ENCODE measurements at regions not wholly inside any gene's neighbourhood (a gene's known extent, or its start where the extent isn't known, plus 50 kb on each side); places are given as distances from the start of the nearest gene placed in this dataset.
"Not testable (repeated sequence)": the region's sequence is repeated elsewhere in the genome, so short reads cannot be mapped to it uniquely, and the experiment has no call there.

DNA sequence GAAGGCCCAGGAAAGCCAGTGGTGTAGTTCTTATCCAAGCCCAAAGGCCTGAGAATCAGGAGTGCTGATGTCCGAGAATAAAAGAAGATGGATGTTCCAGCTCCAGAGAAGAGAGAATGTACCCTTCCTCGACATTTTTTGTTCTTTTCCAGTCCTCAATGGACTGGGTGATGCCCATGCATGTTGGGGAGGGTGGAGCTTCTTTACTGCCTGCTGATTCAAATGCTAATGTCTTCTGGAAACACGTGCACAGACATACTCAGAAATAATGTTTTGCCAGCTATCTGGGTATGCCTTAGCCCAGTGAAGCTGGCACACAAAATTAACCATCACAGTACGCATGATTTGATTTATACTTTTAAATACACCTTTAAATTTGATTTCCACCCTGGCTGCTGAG, 61.5 kb upstream of the FOXE1 start:
- H3K4me1 Mint-ChIP-seq, result no peaks in the 10 kb centered on the region
- peaks cover 2% of the 10 kb centered on the region for H3K27me3 Mint-ChIP-seq
- no peaks in the 10 kb centered on the region for H3K36me3 Mint-ChIP-seq
- no peaks in the 10 kb centered on the region for H3K9me3 Mint-ChIP-seq
- H3K4me3 Mint-ChIP-seq, result no peak overlapping the region
- H3K27ac Mint-ChIP-seq, result no peak overlapping the region

- no peaks in the 10 kb centered on the region for H3K36me3 Mint-ChIP-seq
- no peak overlapping the region for H3K27ac Mint-ChIP-seq
- peaks cover 2% of the 10 kb centered on the region for H3K27me3 Mint-ChIP-seq
- no peaks in the 10 kb centered on the region for H3K9me3 Mint-ChIP-seq
- no peak overlapping the region for H3K4me3 Mint-ChIP-seq
- no peaks in the 10 kb centered on the region for H3K4me1 Mint-ChIP-seq
Observed at GRCh38 chr9:97793067-97793466, 60.0 kb upstream of the FOXE1 start.

GRCh38 chr9:97794666-97795065, 58.4 kb upstream of the FOXE1 start:
- no peaks in the 10 kb centered on the region for H3K36me3 Mint-ChIP-seq
- no peaks in the 10 kb centered on the region for H3K4me1 Mint-ChIP-seq
- H3K9me3 Mint-ChIP-seq, result no peaks in the 10 kb centered on the region
- no peaks in the 10 kb centered on the region for H3K27me3 Mint-ChIP-seq
- H3K4me3 Mint-ChIP-seq, result no peak overlapping the region
- H3K27ac Mint-ChIP-seq, result no peak overlapping the region

DNA sequence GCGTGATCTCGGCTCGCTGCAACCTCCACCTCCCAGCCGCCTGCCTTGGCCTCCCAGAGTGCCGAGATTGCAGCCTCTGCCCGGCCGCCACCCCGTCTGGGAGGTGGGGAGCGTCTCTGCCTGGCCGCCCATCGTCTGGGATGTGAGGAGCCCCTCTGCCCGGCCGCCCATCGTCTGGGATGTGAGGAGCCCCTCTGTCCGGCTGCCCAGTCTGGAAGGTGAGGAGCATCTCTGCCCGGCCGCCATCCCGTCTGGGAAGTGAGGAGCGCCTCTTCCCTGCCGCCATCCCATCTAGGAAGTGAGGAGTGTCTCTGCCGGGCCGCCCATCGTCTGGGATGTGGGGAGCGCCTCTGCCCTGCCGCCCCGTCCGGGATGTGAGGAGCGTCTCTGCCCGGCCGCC, 56.9 kb upstream of the FOXE1 start:
- H3K36me3 Mint-ChIP-seq, H3K9me3 Mint-ChIP-seq, H3K4me1 Mint-ChIP-seq, H3K4me3 Mint-ChIP-seq, H3K27me3 Mint-ChIP-seq, H3K27ac Mint-ChIP-seq: not testable (repeated sequence)

DNA sequence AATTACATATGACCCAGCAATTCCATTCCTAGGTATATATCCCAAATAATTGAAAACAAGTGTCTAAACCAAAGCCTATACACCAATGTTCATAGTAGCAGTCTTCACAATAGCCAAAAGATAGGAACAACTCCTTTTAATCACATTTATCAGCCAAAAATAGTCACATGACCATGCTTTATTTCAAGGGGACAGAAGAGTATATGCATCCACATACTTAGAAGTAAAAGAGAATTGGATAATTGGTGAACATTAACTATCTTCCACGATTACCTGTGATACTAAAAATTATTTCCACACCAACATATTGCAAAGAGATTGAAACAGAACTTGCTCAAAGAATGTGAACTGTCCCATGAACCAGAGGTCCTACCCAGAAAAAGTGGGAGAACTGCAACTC, 51.8 kb upstream of the FOXE1 start:
- peaks cover 15% of the 10 kb centered on the region for H3K4me1 Mint-ChIP-seq
- H3K27me3 Mint-ChIP-seq, result peaks cover 5% of the 10 kb centered on the region
- H3K27ac Mint-ChIP-seq, result no peak overlapping the region
- no peaks in the 10 kb centered on the region for H3K36me3 Mint-ChIP-seq
- no peak overlapping the region for H3K4me3 Mint-ChIP-seq
- no peaks in the 10 kb centered on the region for H3K9me3 Mint-ChIP-seq

GRCh38 chr9:97802276-97802675, 50.8 kb upstream of the FOXE1 start:
- Mint-ChIP-seq H3K4me3 (peak overlapping the region; percentile 86), H3K27me3 (peaks cover 5% of the 10 kb centered on the region), H3K4me1 (peaks cover 15% of the 10 kb centered on the region), H3K27ac (no peak overlapping the region), H3K36me3 (no peaks in the 10 kb centered on the region), H3K9me3 (no peaks in the 10 kb centered on the region)

DNA sequence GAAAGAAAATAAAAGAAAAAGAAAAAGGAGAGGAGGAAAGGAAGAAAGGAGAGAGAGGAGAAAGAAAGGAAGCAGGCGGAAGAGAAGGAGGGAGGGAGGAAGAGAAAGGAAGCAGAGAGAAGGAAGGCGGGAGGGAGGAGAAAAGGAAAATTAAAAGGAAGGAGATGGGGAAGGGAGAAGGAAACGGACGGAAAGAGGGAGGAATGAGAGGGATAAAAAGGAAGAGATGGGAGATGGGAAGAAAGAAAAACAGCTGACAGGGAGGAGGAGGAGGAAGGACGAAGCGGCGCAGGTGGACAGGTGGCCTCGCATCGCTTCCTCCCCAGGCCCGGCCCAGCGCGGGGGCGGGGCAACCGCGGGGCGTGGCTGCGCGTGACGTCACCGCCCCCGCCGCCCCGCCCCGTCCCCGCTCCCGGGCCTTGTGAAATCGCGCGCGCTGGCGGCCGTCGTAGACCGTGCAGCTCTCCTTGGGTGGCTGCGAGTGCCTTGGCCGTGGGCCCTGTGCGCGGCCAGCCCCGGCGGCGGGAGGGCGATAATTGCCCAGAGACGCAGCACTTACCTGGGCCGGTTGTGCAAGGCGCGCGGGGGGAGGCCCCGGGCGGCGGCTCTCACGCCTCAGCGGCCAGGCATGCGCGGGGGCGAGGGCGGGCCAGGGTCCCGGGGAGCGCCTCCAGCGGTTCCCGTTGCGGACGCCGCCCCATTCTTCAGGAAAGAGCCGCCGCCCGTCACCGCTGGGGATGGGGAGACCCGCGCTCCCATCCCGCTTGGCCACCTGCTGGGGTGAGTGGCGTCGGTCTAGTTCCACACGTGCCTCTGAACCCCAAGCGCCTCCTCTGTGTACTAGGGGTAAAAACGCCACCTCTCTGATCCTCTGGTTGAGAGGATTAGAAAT, 49.6 kb upstream of the FOXE1 start:
- Mint-ChIP-seq H3K27ac (peak overlapping the region; percentile 68), H3K4me3 (peak overlapping the region; percentile 86), H3K9me3 (no peaks in the 10 kb centered on the region), H3K4me1 (peaks cover 15% of the 10 kb centered on the region), H3K27me3 (peaks cover 7% of the 10 kb centered on the region), H3K36me3 (no peaks in the 10 kb centered on the region)
